Spleen (tissue), 7 donors: ENCODE measurements at regions not wholly inside any gene's neighbourhood (a gene's known extent, or its start where the extent isn't known, plus 50 kb on each side); places are given as distances from the start of the nearest gene placed in this dataset.

Experiments used
- POLR2AphosphoS5 ChIP-seq, 3 donors: sonication (generic); formaldehyde crosslinking; IDR thresholded peaks; one replicate each; pipeline ENCODE4 v1.5.1; 2017; ENCODE audit warnings: antibody characterized with exemption in 3 of 3
- TF ChIP-seq, protein P1 (sequence below), 11 experiments: fragments of 200-600 bp in 7 of 11; fragments of 450-650 bp in 4 of 11; sonication (generic) in 4 of 11; IDR thresholded peaks in 8 of 11; conservative IDR thresholded peaks in 3 of 11; 1 replicate in 7 of 11; 2 replicates in 4 of 11; pipeline versions ENCODE4 v1.4.0 to v1.8.0; 2016 to 2021; ENCODE audit warnings: antibody characterized with exemption in 11 of 11, inconsistent platforms in 4 of 11, mild to moderate bottlenecking in 1 of 11
- donor health status: DM: no; HTN: no; CAD: no; lungs with moderate emphysema.
- donor health status: DM: no; HTN: no; CAD: no.
- donor health status: DM: no; HTN: no; CAD: no.

DNA sequence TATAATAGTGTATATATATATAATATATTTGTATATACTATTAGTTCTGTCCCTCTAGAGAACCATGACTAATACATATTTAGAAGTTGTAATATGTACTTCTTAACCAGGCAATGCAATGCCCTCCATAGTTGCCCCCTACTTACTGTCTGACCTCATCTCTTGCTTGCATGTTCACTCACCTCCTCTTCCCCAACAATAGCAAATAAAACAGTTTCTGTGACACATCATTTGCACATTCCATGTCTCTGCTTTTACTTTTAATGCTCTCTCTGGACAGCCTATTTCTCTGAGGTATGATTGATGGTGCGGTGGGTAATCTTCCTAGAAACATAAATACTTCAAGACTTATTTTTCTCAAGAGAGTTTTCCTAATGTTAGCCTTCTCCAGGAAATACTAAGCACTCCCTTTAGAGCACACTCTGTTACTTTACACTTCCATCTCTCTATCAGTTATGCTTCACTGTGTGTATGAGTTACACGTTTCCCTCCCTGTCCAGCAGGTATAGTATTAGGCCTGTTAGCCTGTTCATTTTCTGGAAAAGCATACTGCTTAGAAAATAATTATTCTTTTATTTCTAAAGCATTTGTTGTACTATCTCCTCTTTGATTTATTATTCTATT is 295.6 kb upstream of the LRATD1 start:
- TF ChIP-seq, protein P1, sequence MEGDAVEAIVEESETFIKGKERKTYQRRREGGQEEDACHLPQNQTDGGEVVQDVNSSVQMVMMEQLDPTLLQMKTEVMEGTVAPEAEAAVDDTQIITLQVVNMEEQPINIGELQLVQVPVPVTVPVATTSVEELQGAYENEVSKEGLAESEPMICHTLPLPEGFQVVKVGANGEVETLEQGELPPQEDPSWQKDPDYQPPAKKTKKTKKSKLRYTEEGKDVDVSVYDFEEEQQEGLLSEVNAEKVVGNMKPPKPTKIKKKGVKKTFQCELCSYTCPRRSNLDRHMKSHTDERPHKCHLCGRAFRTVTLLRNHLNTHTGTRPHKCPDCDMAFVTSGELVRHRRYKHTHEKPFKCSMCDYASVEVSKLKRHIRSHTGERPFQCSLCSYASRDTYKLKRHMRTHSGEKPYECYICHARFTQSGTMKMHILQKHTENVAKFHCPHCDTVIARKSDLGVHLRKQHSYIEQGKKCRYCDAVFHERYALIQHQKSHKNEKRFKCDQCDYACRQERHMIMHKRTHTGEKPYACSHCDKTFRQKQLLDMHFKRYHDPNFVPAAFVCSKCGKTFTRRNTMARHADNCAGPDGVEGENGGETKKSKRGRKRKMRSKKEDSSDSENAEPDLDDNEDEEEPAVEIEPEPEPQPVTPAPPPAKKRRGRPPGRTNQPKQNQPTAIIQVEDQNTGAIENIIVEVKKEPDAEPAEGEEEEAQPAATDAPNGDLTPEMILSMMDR (IDR thresholded peaks at IDR 0.05 in 8 of 11, conservative IDR thresholded peaks at IDR 0.05 in 3 of 11) = no peak
- no peak for TF ChIP-seq POLR2AphosphoS5 (IDR thresholded peaks at IDR 0.05)
